ENCODE measurements at regions not wholly inside any gene's neighbourhood (a gene's known extent, or its start where the extent isn't known, plus 50 kb on each side); places are given as distances from the start of the nearest gene placed in this dataset.
"Not testable (repeated sequence)": the region's sequence is repeated elsewhere in the genome, so short reads cannot be mapped to it uniquely, and the experiment has no call there.

DNA sequence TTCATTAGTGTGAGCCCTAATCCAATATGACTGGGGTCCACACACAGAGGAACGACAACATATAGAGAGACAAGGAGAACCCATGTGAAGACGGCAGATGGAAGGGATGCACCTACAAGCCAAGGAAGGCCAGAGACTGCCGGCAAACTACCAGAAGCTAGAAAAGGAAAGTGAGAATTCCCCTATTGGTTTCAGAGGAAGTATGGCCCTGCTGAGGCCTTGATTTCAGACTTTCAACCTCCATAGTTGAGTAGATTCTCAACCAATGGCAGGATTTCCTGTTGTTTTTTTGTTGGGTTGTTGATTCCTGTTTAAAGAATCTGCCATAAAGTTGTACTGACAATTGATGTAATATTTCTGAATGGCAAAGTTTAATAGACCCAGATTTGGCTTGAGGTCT lies 241.5 kb downstream of the SATB2 start:
- Mint-ChIP-seq H3K4me3 (no peak overlapping the region), H3K36me3 (no peaks in the 10 kb centered on the region), H3K27ac (no peak overlapping the region), H3K9me3 (peaks cover 0 to 17% (median 7%) of the 10 kb centered on the region in 6 donors), H3K4me1 (no peaks in the 10 kb centered on the region), H3K27me3 (ENCODE audit: low read depth in 3 of 3) (peaks cover 0 to 4% (median 0%) of the 10 kb centered on the region in 3 donors)
- no peak for DNase-seq

- H3K27ac Mint-ChIP-seq, result no peak overlapping the region
- no peak for DNase-seq
- peaks cover 0 to 4% (median 2%) of the 10 kb centered on the region in 3 donors for H3K27me3 Mint-ChIP-seq (ENCODE audit: low read depth in 3 of 3)
- peaks cover 3 to 18% (median 8%) of the 10 kb centered on the region in 6 donors for H3K9me3 Mint-ChIP-seq
- no peaks in the 10 kb centered on the region for H3K36me3 Mint-ChIP-seq
- no peaks in the 10 kb centered on the region for H3K4me1 Mint-ChIP-seq
- no peak overlapping the region for H3K4me3 Mint-ChIP-seq
These were observed 250.7 kb downstream of the SATB2 start for GRCh38 chr2:199207011-199207410.

DNA sequence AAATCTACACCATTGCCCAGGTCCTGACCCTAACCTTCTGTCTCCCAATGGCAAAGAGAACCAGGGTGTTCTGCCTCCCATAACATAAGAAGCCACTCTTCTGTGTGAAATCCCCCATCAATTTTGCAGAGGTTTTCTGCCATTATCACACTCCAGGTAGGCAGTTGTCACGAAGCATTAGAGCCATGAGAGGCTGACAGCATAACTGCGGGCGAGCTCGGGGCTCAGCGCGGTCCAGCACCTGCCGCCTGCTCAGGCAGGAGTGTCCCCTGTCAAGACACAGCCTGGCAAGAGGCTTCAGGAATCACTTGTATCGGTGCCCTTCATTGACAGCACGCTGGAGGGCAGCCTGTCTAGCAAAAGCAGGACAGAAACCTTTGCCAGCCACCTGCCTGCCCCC lies 251.2 kb downstream of the SATB2 start:
- no peak overlapping the region for H3K4me3 Mint-ChIP-seq
- H3K27ac Mint-ChIP-seq, result no peak overlapping the region
- no peaks in the 10 kb centered on the region for H3K4me1 Mint-ChIP-seq
- no peak for DNase-seq
- H3K9me3 Mint-ChIP-seq, result peaks cover 3 to 16% (median 8%) of the 10 kb centered on the region in 6 donors
- no peaks in the 10 kb centered on the region for H3K36me3 Mint-ChIP-seq
- H3K27me3 Mint-ChIP-seq (ENCODE audit: low read depth in 3 of 3), result peaks cover 0 to 4% (median 2%) of the 10 kb centered on the region in 3 donors

DNA sequence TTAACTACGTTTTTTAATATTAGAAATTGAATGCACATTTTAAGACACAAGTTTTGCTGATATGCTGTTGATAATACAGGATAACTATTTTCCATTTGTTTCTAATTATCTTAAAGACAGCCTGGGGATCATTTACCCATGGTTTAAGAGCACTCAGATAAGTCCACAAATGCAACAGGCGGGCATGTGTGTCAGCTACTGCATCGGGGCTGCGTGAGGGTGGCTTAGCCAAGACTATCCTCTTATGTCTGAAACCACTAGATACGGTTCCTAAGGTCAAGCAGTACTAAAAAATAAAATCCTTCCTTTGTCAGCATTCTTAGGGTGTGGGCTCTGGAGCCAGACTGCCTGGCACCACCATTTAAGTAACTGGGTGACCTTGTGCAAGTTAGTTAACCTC lies 254.8 kb downstream of the SATB2 start:
- DNase-seq, result no peak
- H3K27ac Mint-ChIP-seq, result no peak overlapping the region
- H3K27me3 Mint-ChIP-seq (ENCODE audit: low read depth in 3 of 3), result no peaks in the 10 kb centered on the region
- no peaks in the 10 kb centered on the region for H3K4me1 Mint-ChIP-seq
- H3K36me3 Mint-ChIP-seq, result no peaks in the 10 kb centered on the region
- H3K4me3 Mint-ChIP-seq, result no peak overlapping the region
- H3K9me3 Mint-ChIP-seq, result peaks cover 0 to 16% (median 5%) of the 10 kb centered on the region in 6 donors

- Mint-ChIP-seq H3K4me3 (no peak overlapping the region), H3K27ac (no peak overlapping the region), H3K27me3 (ENCODE audit: low read depth in 3 of 3) (no peaks in the 10 kb centered on the region), H3K4me1 (no peaks in the 10 kb centered on the region), H3K36me3 (no peaks in the 10 kb centered on the region), H3K9me3 (peaks cover 0 to 21% (median 5%) of the 10 kb centered on the region in 6 donors)
- DNase-seq, result no peak
These were observed 256.2 kb downstream of the SATB2 start for GRCh38 chr2:199201539-199201938.

DNA sequence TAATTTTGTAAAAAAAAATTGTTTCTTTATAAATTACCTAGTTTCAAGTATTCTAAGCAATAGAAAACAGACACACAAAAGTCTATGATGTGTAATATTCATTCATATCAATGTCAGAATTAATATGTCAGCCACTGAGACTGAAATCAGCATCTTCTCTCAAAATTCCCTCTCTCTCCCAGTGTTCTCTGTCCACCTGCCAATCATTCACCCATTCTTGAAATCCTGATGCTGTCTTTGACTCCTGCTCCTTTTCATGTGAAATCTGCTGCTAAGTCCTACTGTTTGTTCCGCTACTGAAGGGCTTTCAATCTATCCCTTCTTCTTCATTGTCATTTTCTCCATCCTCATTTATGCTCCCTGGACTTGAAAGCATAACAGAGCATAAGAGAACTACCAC lies 257.9 kb downstream of the SATB2 start:
- Mint-ChIP-seq H3K9me3 (peaks cover 0 to 15% (median 8%) of the 10 kb centered on the region in 6 donors), H3K4me3 (no peak overlapping the region), H3K36me3 (no peaks in the 10 kb centered on the region), H3K4me1 (no peaks in the 10 kb centered on the region), H3K27me3 (ENCODE audit: low read depth in 3 of 3) (no peaks in the 10 kb centered on the region), H3K27ac (no peak overlapping the region)
- no peak for DNase-seq

DNA sequence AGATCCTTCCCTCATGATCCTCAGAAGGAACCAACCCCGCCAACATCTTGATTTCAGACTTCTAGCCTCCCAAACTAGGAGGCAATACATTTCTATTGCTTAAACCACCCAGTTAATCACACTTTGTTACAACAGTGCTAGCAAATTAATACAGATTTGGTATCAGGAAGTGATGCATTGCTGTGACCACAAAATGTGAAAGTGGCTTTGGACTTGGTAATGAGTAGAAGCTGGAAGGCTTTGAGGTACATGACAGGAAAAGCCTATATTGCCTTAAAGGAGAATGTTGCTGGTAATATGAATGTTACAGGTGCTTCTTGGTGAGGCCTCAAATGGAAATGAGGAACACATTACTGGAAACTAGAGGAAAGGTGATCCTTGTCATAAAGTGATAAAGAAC lies 260.3 kb downstream of the SATB2 start:
- H3K4me1 Mint-ChIP-seq, result no peaks in the 10 kb centered on the region

GRCh38 chr2:199196686-199197085 lies 261.1 kb downstream of the SATB2 start:
- H3K36me3 Mint-ChIP-seq, result no peaks in the 10 kb centered on the region
- H3K4me1 Mint-ChIP-seq, result no peaks in the 10 kb centered on the region
- no peak overlapping the region for H3K4me3 Mint-ChIP-seq
- H3K27ac Mint-ChIP-seq, result no peak overlapping the region
- DNase-seq, result no peak
- peaks cover 0 to 16% (median 7%) of the 10 kb centered on the region in 6 donors for H3K9me3 Mint-ChIP-seq
- H3K27me3 Mint-ChIP-seq (ENCODE audit: low read depth in 3 of 3), result no peaks in the 10 kb centered on the region

More for the DNA sequence above, 260.3 kb downstream of the SATB2 start:
- no peaks in the 10 kb centered on the region for H3K27me3 Mint-ChIP-seq (ENCODE audit: low read depth in 3 of 3)
- DNase-seq, result no peak
- peaks cover 0 to 15% (median 7%) of the 10 kb centered on the region in 6 donors for H3K9me3 Mint-ChIP-seq
- H3K27ac Mint-ChIP-seq, result no peak overlapping the region
- no peaks in the 10 kb centered on the region for H3K36me3 Mint-ChIP-seq
- no peak overlapping the region for H3K4me3 Mint-ChIP-seq

GRCh38 chr2:199195927-199196502 lies 261.7 kb downstream of the SATB2 start:
- no peak overlapping the region for H3K27ac Mint-ChIP-seq
- H3K4me3 Mint-ChIP-seq, result no peak overlapping the region
- no peaks in the 10 kb centered on the region for H3K4me1 Mint-ChIP-seq

GRCh38 chr2:199191461-199191860 lies 266.3 kb downstream of the SATB2 start:
- Mint-ChIP-seq H3K4me1 (no peaks in the 10 kb centered on the region), H3K4me3 (no peak overlapping the region), H3K27ac (no peak overlapping the region), H3K27me3 (ENCODE audit: low read depth in 3 of 3) (peaks cover 0 to 3% (median 0%) of the 10 kb centered on the region in 3 donors), H3K36me3 (no peaks in the 10 kb centered on the region), H3K9me3 (peaks cover 0 to 9% (median 5%) of the 10 kb centered on the region in 6 donors)
- no peak for DNase-seq

More at GRCh38 chr2:199195927-199196502, 261.7 kb downstream of the SATB2 start:
- no peaks in the 10 kb centered on the region for H3K27me3 Mint-ChIP-seq (ENCODE audit: low read depth in 3 of 3)
- peaks cover 0 to 14% (median 7%) of the 10 kb centered on the region in 6 donors for H3K9me3 Mint-ChIP-seq
- DNase-seq, result no peak
- no peaks in the 10 kb centered on the region for H3K36me3 Mint-ChIP-seq

DNA sequence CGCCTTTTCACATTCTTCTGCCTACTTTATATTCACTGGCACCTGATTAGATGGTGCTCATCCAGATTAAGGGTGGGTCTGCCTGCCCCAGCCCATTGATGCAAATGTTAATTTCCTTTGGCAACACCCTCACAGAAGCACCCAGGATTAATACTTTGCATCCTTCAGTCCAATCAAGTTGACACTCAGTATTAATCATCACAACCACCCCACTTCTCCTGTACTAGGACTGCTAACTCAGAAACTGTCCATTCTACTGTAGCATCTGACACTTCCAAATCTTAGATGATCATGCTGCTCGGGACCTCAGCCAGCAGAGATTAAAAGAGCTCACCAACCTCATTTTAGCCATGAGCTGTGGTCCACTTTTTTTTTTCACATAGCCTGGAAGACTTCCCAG lies 268.5 kb downstream of the SATB2 start:
- H3K4me1 Mint-ChIP-seq, result no peaks in the 10 kb centered on the region
- H3K27me3 Mint-ChIP-seq (ENCODE audit: low read depth in 3 of 3), result peaks cover 0 to 3% (median 0%) of the 10 kb centered on the region in 3 donors
- H3K27ac Mint-ChIP-seq, result no peak overlapping the region

GRCh38 chr2:199186301-199186751 lies 271.4 kb downstream of the SATB2 start:
- DNase-seq, result no peak
- H3K27me3 Mint-ChIP-seq (ENCODE audit: low read depth in 3 of 3), result peaks cover 0 to 3% (median 0%) of the 10 kb centered on the region in 3 donors

More for the DNA sequence above, 268.5 kb downstream of the SATB2 start:
- peaks cover 0 to 9% (median under 1%) of the 10 kb centered on the region in 6 donors for H3K9me3 Mint-ChIP-seq
- H3K36me3 Mint-ChIP-seq, result no peaks in the 10 kb centered on the region
- H3K4me3 Mint-ChIP-seq, result no peak overlapping the region
- DNase-seq, result no peak

GRCh38 chr2:199185174-199185573 lies 272.6 kb downstream of the SATB2 start:
- not testable (repeated sequence) for H3K27ac Mint-ChIP-seq; H3K9me3 Mint-ChIP-seq; H3K4me1 Mint-ChIP-seq; H3K4me3 Mint-ChIP-seq; H3K36me3 Mint-ChIP-seq; DNase-seq; H3K27me3 Mint-ChIP-seq (ENCODE audit: low read depth in 3 of 3)

More at GRCh38 chr2:199186301-199186751, 271.4 kb downstream of the SATB2 start:
- Mint-ChIP-seq H3K4me3 (no peak overlapping the region), H3K9me3 (peaks cover 0 to 9% (median under 1%) of the 10 kb centered on the region in 6 donors), H3K4me1 (no peaks in the 10 kb centered on the region), H3K27ac (no peak overlapping the region), H3K36me3 (no peaks in the 10 kb centered on the region)

DNA sequence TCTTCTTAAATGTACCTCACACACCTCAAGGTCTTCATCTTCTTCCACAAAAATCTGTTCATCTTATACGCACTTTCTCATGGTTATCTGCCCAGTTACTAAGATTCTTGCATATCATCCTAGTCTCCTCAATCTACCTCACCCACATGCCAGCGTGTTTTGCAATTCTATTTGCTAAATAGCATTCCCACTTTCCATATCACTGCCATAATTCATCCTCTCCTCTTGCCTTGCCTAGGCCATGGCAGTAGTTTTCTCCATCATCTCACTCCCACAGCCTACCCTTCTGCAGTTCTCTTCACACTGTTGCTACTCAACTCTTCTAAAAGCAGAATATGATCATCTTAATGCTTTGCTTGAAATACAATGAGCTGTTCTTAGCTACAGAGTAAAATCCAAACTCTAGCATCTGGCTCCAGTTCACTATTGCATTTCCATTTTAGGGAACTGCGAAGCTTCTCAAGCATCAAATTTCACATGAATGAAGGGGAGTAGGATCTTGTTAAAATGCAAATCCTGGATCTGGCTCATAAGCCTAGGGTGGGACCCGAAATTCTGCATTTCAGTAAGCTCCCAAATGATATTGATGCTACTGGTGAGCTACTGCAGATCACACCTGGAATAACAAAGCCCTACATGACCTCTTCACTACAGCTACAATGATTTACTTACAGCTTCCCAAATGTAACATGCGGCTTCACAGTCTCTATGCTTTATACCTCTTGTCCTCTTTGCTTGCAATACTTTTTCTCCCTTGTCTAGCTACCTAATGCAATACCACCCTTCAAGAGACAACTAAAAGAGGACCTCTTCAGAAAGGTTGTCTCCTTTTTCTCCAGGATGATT lies 293.9 kb downstream of the SATB2 start:
- no peaks in the 10 kb centered on the region for H3K36me3 Mint-ChIP-seq
- H3K4me3 Mint-ChIP-seq, result no peak overlapping the region
- DNase-seq, result no peak
- H3K27ac Mint-ChIP-seq, result no peak overlapping the region
- H3K9me3 Mint-ChIP-seq, result peaks cover 2 to 12% (median 5%) of the 10 kb centered on the region in 6 donors
- no peaks in the 10 kb centered on the region for H3K4me1 Mint-ChIP-seq
- peaks cover 0 to 5% (median 2%) of the 10 kb centered on the region in 3 donors for H3K27me3 Mint-ChIP-seq (ENCODE audit: low read depth in 3 of 3)

All from immature natural killer cell (primary cell).